Trophoblast cell (in vitro differentiated cells and primary cell): ENCODE measurements at regions not wholly inside any gene's neighbourhood (a gene's known extent, or its start where the extent isn't known, plus 50 kb on each side); places are given as distances from the start of the nearest gene placed in this dataset.

ENCODE experiments used
- DNase-seq, 2 donors: peaks; one replicate each; pipeline ENCODE4 v3.0.0-alpha.2; 2016
- H2AFZ ChIP-seq: 2 replicates; pipeline ENCODE4 v1.6.1; 2013; ENCODE audit warnings: low read length, moderate library complexity, mild to moderate bottlenecking; ENCODE audit not compliant: insufficient read depth, poor library complexity
- H2AK5ac ChIP-seq: 2 replicates; pipeline ENCODE4 v1.6.1; 2013; ENCODE audit warnings: mild to moderate bottlenecking, low read length
- H2BK120ac ChIP-seq: 2 replicates; pipeline ENCODE4 v1.6.1; 2013; ENCODE audit warnings: low read length, mild to moderate bottlenecking, moderate library complexity; ENCODE audit not compliant: insufficient read depth, poor library complexity
- H2BK12ac ChIP-seq: 2 replicates; pipeline ENCODE4 v1.6.1; 2013; ENCODE audit warnings: mild to moderate bottlenecking, low read length, moderate library complexity
- H2BK5ac ChIP-seq: 2 replicates; pipeline ENCODE4 v1.6.1; 2013; ENCODE audit warnings: low read length, low read depth, moderate library complexity, mild to moderate bottlenecking; ENCODE audit not compliant: poor library complexity
- H3K14ac ChIP-seq: 2 replicates; pipeline ENCODE4 v1.6.1; 2013; ENCODE audit warnings: mild to moderate bottlenecking, low read length
- H3K18ac ChIP-seq: 2 replicates; pipeline ENCODE4 v1.6.1; 2013; ENCODE audit warnings: mild to moderate bottlenecking, low read length
- H3K23ac ChIP-seq: 2 replicates; pipeline ENCODE4 v1.6.1; 2013; ENCODE audit warnings: low read length
- H3K27ac ChIP-seq: 2 replicates; pipeline ENCODE4 v1.5.1; 2013; ENCODE audit warnings: low read depth, mild to moderate bottlenecking, inconsistent platforms, low read length, moderate library complexity
- H3K27me3 ChIP-seq: 2 replicates; pipeline ENCODE4 v1.6.1; 2013; ENCODE audit warnings: inconsistent platforms, mild to moderate bottlenecking, low read length, moderate library complexity; ENCODE audit not compliant: insufficient read depth
- H3K36me3 ChIP-seq, 2 experiments: 1 replicate in 1 of 2; 2 replicates in 1 of 2; pipeline ENCODE4 v1.6.1; 2013; ENCODE audit warnings: low read length in 2 of 2, mild to moderate bottlenecking in 2 of 2, moderate library complexity in 1 of 2; ENCODE audit not compliant: insufficient read depth in 2 of 2, control insufficient read depth in 1 of 2
- H3K4ac ChIP-seq: 2 replicates; pipeline ENCODE4 v1.6.1; 2013; ENCODE audit warnings: low read depth, mild to moderate bottlenecking, low read length, moderate library complexity
- H3K4me1 ChIP-seq, 2 experiments: 1 replicate in 1 of 2; 2 replicates in 1 of 2; pipeline ENCODE4 v1.6.1; 2013; ENCODE audit warnings: low read length in 2 of 2, mild to moderate bottlenecking in 2 of 2, moderate library complexity in 1 of 2; ENCODE audit not compliant: insufficient read depth in 2 of 2, control insufficient read depth in 1 of 2
- H3K4me2 ChIP-seq: 2 replicates; pipeline ENCODE4 v1.6.1; 2013; ENCODE audit warnings: inconsistent platforms, mild to moderate bottlenecking, low read length, moderate library complexity
- H3K4me3 ChIP-seq: 2 replicates; pipeline ENCODE4 v1.5.1; 2013; ENCODE audit warnings: mild to moderate bottlenecking, low read depth, low read length, inconsistent platforms
- H3K79me1 ChIP-seq: one replicate; pipeline ENCODE4 v1.6.1; 2013; ENCODE audit warnings: low read length
- H3K79me2 ChIP-seq: 2 replicates; pipeline ENCODE4 v1.6.1; 2013; ENCODE audit warnings: low read length, mild to moderate bottlenecking; ENCODE audit not compliant: control insufficient read depth, insufficient read depth, poor library complexity
- H3K9ac ChIP-seq: 2 replicates; pipeline ENCODE4 v1.6.1; 2013; ENCODE audit warnings: mild to moderate bottlenecking, low read length
- H3K9me3 ChIP-seq: 2 replicates; pipeline ENCODE4 v1.6.1; 2013; ENCODE audit warnings: low read depth, mild to moderate bottlenecking, control low read depth, inconsistent platforms, low read length; ENCODE audit not compliant: insufficient read depth
- H4K12ac ChIP-seq: 2 replicates; pipeline ENCODE4 v1.6.1; 2013; ENCODE audit warnings: low read depth, mild to moderate bottlenecking, low read length, moderate library complexity
- H4K8ac ChIP-seq: 2 replicates; pipeline ENCODE4 v1.6.1; 2013; ENCODE audit warnings: low read depth, mild to moderate bottlenecking, low read length, moderate library complexity
- H4K91ac ChIP-seq: one replicate; pipeline ENCODE4 v1.6.1; 2013; ENCODE audit warnings: low read depth, mild to moderate bottlenecking, low read length, moderate library complexity
- WGBS: extraction: QIAGEN DNeasy Blood & Tissue Kit; methylation state at CpG from one replicate; pipeline ENCODE4 v1.1.7; 2013; ENCODE audit warnings: missing lambda C conversion rate; ENCODE audit not compliant: insufficient read length, insufficient coverage; ENCODE audit errors: extremely low coverage; 5-methylcytosine and 5-hydroxymethylcytosine counted together

- Histone ChIP-seq H3K4me3 (no peak overlapping the region), H4K12ac (no peak overlapping the region), H2BK5ac (no peak overlapping the region), H4K8ac (no peak overlapping the region), H2AFZ (no peak overlapping the region), H3K27me3 (no peaks in the 10 kb centered on the region), H3K23ac (no peak overlapping the region), H3K79me1 (no peaks in the 10 kb centered on the region), H2AK5ac (no peak overlapping the region), H4K91ac (no peak overlapping the region), H2BK12ac (no peak overlapping the region), H3K36me3 (no peaks in the 10 kb centered on the region), H3K79me2 (no peaks in the 10 kb centered on the region), H3K9me3 (no peaks in the 10 kb centered on the region), H3K4me1 (no peaks in the 10 kb centered on the region), H3K9ac (no peak overlapping the region), H2BK120ac (no peak overlapping the region), H3K18ac (no peak overlapping the region), H3K27ac (no peak overlapping the region), H3K4me2 (no peak overlapping the region), H3K14ac (no peak overlapping the region), H3K4ac (no peak overlapping the region)
- no peak for DNase-seq
- WGBS = no CpG with 5 or more reads among the region's 3 CpGs
These were observed 75.0 kb upstream of the STAM2 start for GRCh38 chr2:152250421-152251100.

- Histone ChIP-seq H3K79me2 (no peaks in the 10 kb centered on the region), H3K4me1 (no peaks in the 10 kb centered on the region), H2BK120ac (no peak overlapping the region), H4K12ac (no peak overlapping the region), H3K4ac (no peak overlapping the region), H3K23ac (no peak overlapping the region), H3K9me3 (no peaks in the 10 kb centered on the region), H4K91ac (no peak overlapping the region), H3K14ac (no peak overlapping the region), H3K27ac (no peak overlapping the region), H3K36me3 (no peaks in the 10 kb centered on the region), H2AK5ac (no peak overlapping the region), H2BK5ac (no peak overlapping the region), H3K79me1 (no peaks in the 10 kb centered on the region), H4K8ac (no peak overlapping the region), H2AFZ (no peak overlapping the region), H3K4me2 (no peak overlapping the region), H3K18ac (no peak overlapping the region), H3K4me3 (no peak overlapping the region), H2BK12ac (no peak overlapping the region), H3K27me3 (no peaks in the 10 kb centered on the region), H3K9ac (no peak overlapping the region)
- DNase-seq = peak in 1 of 2 donors; percentile 60
- no CpG with 5 or more reads among the region's 3 CpGs for WGBS
These were observed 75.6 kb upstream of the STAM2 start for GRCh38 chr2:152251211-152251610.

- no peaks in the 10 kb centered on the region for H3K79me1 ChIP-seq
- H4K8ac ChIP-seq = no peak overlapping the region
- H3K36me3 ChIP-seq = no peaks in the 10 kb centered on the region
- H4K91ac ChIP-seq = no peak overlapping the region
- H2BK5ac ChIP-seq = no peak overlapping the region
- H2AK5ac ChIP-seq = no peak overlapping the region
- no peak overlapping the region for H2AFZ ChIP-seq
- H3K79me2 ChIP-seq = no peaks in the 10 kb centered on the region
- H3K4me3 ChIP-seq = no peak overlapping the region
- no peak overlapping the region for H4K12ac ChIP-seq
- H3K9me3 ChIP-seq = no peaks in the 10 kb centered on the region
- no peaks in the 10 kb centered on the region for H3K4me1 ChIP-seq
- no peaks in the 10 kb centered on the region for H3K27me3 ChIP-seq
- no CpG with 5 or more reads among the region's 2 CpGs for WGBS
- no peak overlapping the region for H3K4me2 ChIP-seq
- H3K4ac ChIP-seq = no peak overlapping the region
- no peak overlapping the region for H3K9ac ChIP-seq
- H2BK120ac ChIP-seq = no peak overlapping the region
- DNase-seq = no peak
- no peak overlapping the region for H3K23ac ChIP-seq
- no peak overlapping the region for H3K14ac ChIP-seq
- H2BK12ac ChIP-seq = no peak overlapping the region
- no peak overlapping the region for H3K18ac ChIP-seq
- H3K27ac ChIP-seq = no peak overlapping the region
These were observed 76.2 kb upstream of the STAM2 start for GRCh38 chr2:152251811-152252210.

- no peak overlapping the region for H2AK5ac ChIP-seq
- H2BK5ac ChIP-seq = no peak overlapping the region
- H3K79me1 ChIP-seq = no peaks in the 10 kb centered on the region
- H3K4me3 ChIP-seq = no peak overlapping the region
- no peak overlapping the region for H2BK120ac ChIP-seq
- no CpG with 5 or more reads among the region's 3 CpGs for WGBS
- no peak overlapping the region for H4K12ac ChIP-seq
- H3K79me2 ChIP-seq = no peaks in the 10 kb centered on the region
- H3K9me3 ChIP-seq = no peaks in the 10 kb centered on the region
- no peaks in the 10 kb centered on the region for H3K27me3 ChIP-seq
- no peak overlapping the region for H3K27ac ChIP-seq
- H3K36me3 ChIP-seq = no peaks in the 10 kb centered on the region
- no peak overlapping the region for H3K9ac ChIP-seq
- no peak overlapping the region for H3K23ac ChIP-seq
- no peak overlapping the region for H4K91ac ChIP-seq
- H2AFZ ChIP-seq = no peak overlapping the region
- DNase-seq = peak; percentile 61 to 79
- no peak overlapping the region for H3K4ac ChIP-seq
- no peak overlapping the region for H3K4me2 ChIP-seq
- H4K8ac ChIP-seq = no peak overlapping the region
- no peak overlapping the region for H2BK12ac ChIP-seq
- H3K14ac ChIP-seq = no peak overlapping the region
- no peaks in the 10 kb centered on the region for H3K4me1 ChIP-seq
- no peak overlapping the region for H3K18ac ChIP-seq
These were observed 78.9 kb upstream of the STAM2 start for GRCh38 chr2:152254486-152254885.
